ENCODE measurements at regions not wholly inside any gene's neighbourhood (a gene's known extent, or its start where the extent isn't known, plus 50 kb on each side); places are given as distances from the start of the nearest gene placed in this dataset.

DNA sequence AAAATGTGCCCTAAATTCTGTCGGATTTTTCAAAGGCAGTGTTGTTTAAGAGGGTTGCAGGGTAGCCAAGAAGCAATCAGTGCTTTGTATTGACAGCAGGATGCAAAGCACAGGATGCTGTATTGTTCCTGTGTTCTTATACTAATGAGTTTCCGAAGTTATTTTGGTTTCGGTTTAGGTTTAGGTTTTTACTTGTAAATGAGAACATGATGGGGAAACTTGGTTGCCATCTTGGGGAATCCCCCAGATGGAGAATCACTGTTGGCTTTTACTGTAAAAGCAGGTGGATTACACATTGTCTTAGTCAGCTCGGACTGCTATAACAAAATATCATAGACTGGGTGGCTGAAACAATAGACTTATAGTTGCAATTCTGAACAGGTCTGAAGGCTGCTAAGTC is 72.1 kb downstream of the INHBA start:
- no peak for TF ChIP-seq POLR2A (IDR thresholded peaks at IDR 0.05; ENCODE audit: low read depth, low read length)
- no peak for TF ChIP-seq POLR2AphosphoS5 (IDR thresholded peaks at IDR 0.05; ENCODE audit: low read depth, low read length)
